ENCODE measurements at regions not wholly inside any gene's neighbourhood (a gene's known extent, or its start where the extent isn't known, plus 50 kb on each side); places are given as distances from the start of the nearest gene placed in this dataset.

DNA sequence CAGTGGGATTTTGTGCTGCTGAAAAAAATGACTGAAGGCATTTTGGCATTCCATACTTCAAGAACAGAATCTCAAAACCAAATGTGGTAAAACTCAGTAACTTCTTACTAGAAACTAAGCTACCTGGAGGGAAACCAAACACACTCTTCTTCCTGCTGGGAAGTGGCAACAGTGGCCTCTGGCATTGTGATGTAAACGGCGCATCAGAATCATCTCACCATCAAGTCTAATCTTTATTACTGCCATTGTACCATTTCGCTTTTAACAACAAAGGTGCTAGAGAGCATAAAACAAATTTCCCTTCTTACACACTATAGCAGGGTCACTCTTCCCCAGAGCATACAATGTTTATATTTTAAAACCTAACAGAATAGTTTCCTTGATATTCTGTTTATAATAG lies 101.6 kb upstream of the CEP162 start:
- no peak overlapping the region for H2AK5ac ChIP-seq (ENCODE audit: low read depth, low read length)
- H3K4me2 ChIP-seq (ENCODE audit: insufficient read depth in 1 of 2, low read depth in 2 of 2, low read length in 2 of 2) = peak overlapping the region in 1 of 2 experiments; percentile 22; a peak in 1 of 4 replicates
- ChIA-PET CTCF (ENCODE audit: partially characterized antibody) (interaction anchor here (0.7 to 1.0 kb wide), 3 partner anchors 27 to 49 kb away, joined by 3 read pairs; no protein-coding TSS in a partner anchor), POLR2A (ENCODE audit: partially characterized antibody) (no interaction called here)
- 71% methylated on average over 3 of the region's 3 CpGs; no CpG with 5 or more reads in 1 of the 2 experiments for WGBS, 2 experiments (ENCODE audit: extremely low coverage in 1 of 2, insufficient coverage in 1 of 2, insufficient read length in 1 of 2, insufficient replicate concordance in 2 of 2, low coverage in 1 of 2, low lambda C conversion rate in 2 of 2, missing lambda C conversion rate in 1 of 2)
- DNase-seq (ENCODE audit: low read depth in 1 of 2, low spot score in 2 of 2) = no peak
- H2BK15ac ChIP-seq (ENCODE audit: low read length) = no peak overlapping the region
- H3K23ac ChIP-seq (ENCODE audit: insufficient read length) = no peak overlapping the region
- H3K79me2 ChIP-seq (ENCODE audit: control insufficient read depth in 1 of 2, insufficient read depth in 2 of 2, low read length in 2 of 2) = no peaks in the 10 kb centered on the region
- H3K4me3 ChIP-seq (ENCODE audit: extremely low read depth in 1 of 4, insufficient read depth in 2 of 4, low read depth in 3 of 4, low read length in 4 of 4) = 0 out of 8 replicates have a peak overlapping the region, but pooled peaks of 1 of the 4 experiments have one; percentile 7
- H2BK120ac ChIP-seq (replicated peaks; ENCODE audit: low read depth, low read length) = no peak overlapping the region
- no peaks in the 10 kb centered on the region for H3K9me3 ChIP-seq (ENCODE audit: insufficient read depth in 2 of 2, low read depth in 1 of 2, low read length in 1 of 2)
- H3K4me1 ChIP-seq (replicated peaks in 1 of 4; ENCODE audit: control insufficient read depth in 3 of 4, insufficient read depth in 4 of 4, low read length in 3 of 4) = peaks cover 0 to 3% (median 0%) of the 10 kb centered on the region in 4 experiments; a peak in 1 of 7 replicates
- H3K79me1 ChIP-seq (ENCODE audit: low read depth, low read length) = no peaks in the 10 kb centered on the region
- H3K9ac ChIP-seq (replicated peaks in 1 of 4; ENCODE audit: extremely low read depth in 1 of 4, low read depth in 3 of 4, low read length in 3 of 4) = no peak overlapping the region
- no peak overlapping the region; the same call in 1 of the 2 replicates for H3K18ac ChIP-seq (ENCODE audit: extremely low read depth, low read length)
- H2BK5ac ChIP-seq (ENCODE audit: low read depth, low read length) = no peak overlapping the region
- H3K27ac ChIP-seq (ENCODE audit: low read depth, low read length) = no peak overlapping the region
- no peak overlapping the region for H3K4ac ChIP-seq (replicated peaks; ENCODE audit: insufficient read length, low read depth, low read length)
- no peak overlapping the region for H4K91ac ChIP-seq (replicated peaks; ENCODE audit: insufficient read length, low read length)
- H2AFZ ChIP-seq (ENCODE audit: low read length) = no peak overlapping the region
- no peak overlapping the region for H2BK12ac ChIP-seq (ENCODE audit: low read depth, low read length)
- FAIRE-seq = no peak
- H3K27me3 ChIP-seq (replicated peaks in 1 of 4; ENCODE audit: control insufficient read depth in 3 of 4, extremely low read depth in 1 of 4, insufficient read depth in 3 of 4, low read length in 3 of 4) = no peaks in the 10 kb centered on the region
- TF ChIP-seq CBX8 (IDR thresholded peaks at IDR 0.05; ENCODE audit: borderline replicate concordance, low read depth, low read length) = no peak
- TF ChIP-seq POU5F1 (IDR thresholded peaks at IDR 0.05; ENCODE audit: low read depth, low read length) = 0 out of 2 replicates have a peak, but pooled peaks have one; percentile 23
- H3K56ac ChIP-seq (replicated peaks; ENCODE audit: insufficient read length, low read depth, low read length) = no peak overlapping the region
- no peaks in the 10 kb centered on the region for H4K20me1 ChIP-seq (replicated peaks in 1 of 2; ENCODE audit: control insufficient read depth in 1 of 2, insufficient read depth in 2 of 2, low read length in 2 of 2)
- H3K36me3 ChIP-seq (ENCODE audit: control insufficient read depth in 2 of 4, insufficient read depth in 4 of 4, low read length in 3 of 4) = no peaks in the 10 kb centered on the region
- H4K8ac ChIP-seq (ENCODE audit: extremely low read depth, insufficient read depth, low read length) = no peak overlapping the region
- no peak overlapping the region for H3K14ac ChIP-seq (ENCODE audit: insufficient read length)
- H2BK20ac ChIP-seq (ENCODE audit: low read length) = no peak overlapping the region
- no peak overlapping the region for H4K5ac ChIP-seq (ENCODE audit: insufficient read length, low read depth, low read length)
- no peaks in the 10 kb centered on the region for H3K23me2 ChIP-seq (ENCODE audit: low read depth, low read length)

Data from H1 (cell line).